PC-9 (cell line): ENCODE measurements at regions not wholly inside any gene's neighbourhood (a gene's known extent, or its start where the extent isn't known, plus 50 kb on each side); places are given as distances from the start of the nearest gene placed in this dataset.

ENCODE experiments used
- BruUV-seq: library from RNA; stranded (reverse); fragments of 400-500 nt; replicated peaks from 2 replicates; lab custom pipeline; 2021; lab: Mats Ljungman, UMichigan
- CTCF ChIA-PET: fragments of 300-600 bp; sonication (Branson Sonifier 250); formaldehyde crosslinking; loops from one replicate; lab custom pipeline; 2022; ENCODE audit warnings: antibody characterized with exemption; lab: Charles Lee
- POLR2A ChIA-PET: fragments of 300-600 bp; sonication (Branson Sonifier 250); formaldehyde crosslinking; loops from one replicate; lab custom pipeline; 2022; ENCODE audit warnings: antibody characterized with exemption; ENCODE audit not compliant: unreplicated experiment; lab: Charles Lee
- DNase-seq, 2 experiments: peaks; one replicate each; pipeline versions ENCODE4 v3.0.0 to v3.0.0-alpha.2; 2015 to 2022; ENCODE audit warnings: mixed read lengths in 1 of 2
- H2AFZ ChIP-seq: fragments of 200-600 bp; sonication (generic); 2 replicates; pipeline ENCODE4 v1.8.1; 2017; ENCODE audit warnings: antibody characterized with exemption
- H3F3A ChIP-seq: fragments of 200-600 bp; sonication (generic); 2 replicates; pipeline ENCODE4 v1.8.1; 2017; ENCODE audit warnings: antibody characterized with exemption, mild to moderate bottlenecking, low read depth; ENCODE audit not compliant: insufficient read depth
- H3K27ac ChIP-seq: fragments of 200-600 bp; sonication (generic); 2 replicates; pipeline ENCODE4 v1.6.1; 2016; ENCODE audit warnings: mixed run types
- H3K27me3 ChIP-seq: fragments of 200-600 bp; sonication (generic); 2 replicates; pipeline ENCODE4 v1.6.1; 2016; ENCODE audit warnings: low read depth, mixed run types; ENCODE audit not compliant: insufficient read depth
- H3K36me3 ChIP-seq: fragments of 200-600 bp; sonication (generic); 2 replicates; pipeline ENCODE4 v1.6.1; 2016; ENCODE audit warnings: low read depth, mixed run types
- H3K4me1 ChIP-seq: fragments of 200-600 bp; sonication (generic); replicated peaks from 2 replicates; pipeline ENCODE4 v1.6.1; 2016; ENCODE audit warnings: mixed run types; ENCODE audit not compliant: insufficient read depth
- H3K4me2 ChIP-seq: fragments of 200-600 bp; sonication (generic); 2 replicates; pipeline ENCODE4 v1.6.1; 2017; ENCODE audit warnings: mixed run types
- H3K4me3 ChIP-seq: fragments of 200-600 bp; sonication (generic); 2 replicates; pipeline ENCODE4 v1.6.1; 2016; ENCODE audit warnings: mixed run types
- H3K79me2 ChIP-seq: fragments of 200-600 bp; sonication (generic); 2 replicates; pipeline ENCODE4 v1.6.1; 2017; ENCODE audit warnings: low read depth, mixed run types
- H3K9me2 ChIP-seq: fragments of 200-600 bp; sonication (generic); 2 replicates; pipeline ENCODE4 v1.8.1; 2017; ENCODE audit warnings: mild to moderate bottlenecking; ENCODE audit not compliant: insufficient read depth
- H3K9me3 ChIP-seq: fragments of 200-600 bp; sonication (generic); 2 replicates; pipeline ENCODE4 v1.8.1; 2016; ENCODE audit warnings: low read depth; ENCODE audit not compliant: insufficient read depth
- H4K20me1 ChIP-seq: fragments of 200-600 bp; sonication (generic); 2 replicates; pipeline ENCODE4 v1.8.1; 2017; ENCODE audit not compliant: insufficient read depth
- EZH2 ChIP-seq: fragments of 200-600 bp; sonication (generic); IDR thresholded peaks from 2 replicates; pipeline ENCODE4 v1.8.0; 2017; ENCODE audit warnings: antibody characterized with exemption, low read depth
- intact Hi-C: fragments of 100-400 bp; cut with micrococcal nuclease; formaldehyde crosslinking; loops from one replicate; pipeline ENCODE4 v1.10.0; 2022; ENCODE audit not compliant: unreplicated experiment
- TF ChIP-seq, protein P1 (sequence below): fragments of 200-600 bp; sonication (generic); conservative IDR thresholded peaks from 2 replicates; pipeline ENCODE4 v1.6.1; 2017; ENCODE audit warnings: mixed run types, antibody characterized with exemption, mild to moderate bottlenecking, moderate library complexity

DNA sequence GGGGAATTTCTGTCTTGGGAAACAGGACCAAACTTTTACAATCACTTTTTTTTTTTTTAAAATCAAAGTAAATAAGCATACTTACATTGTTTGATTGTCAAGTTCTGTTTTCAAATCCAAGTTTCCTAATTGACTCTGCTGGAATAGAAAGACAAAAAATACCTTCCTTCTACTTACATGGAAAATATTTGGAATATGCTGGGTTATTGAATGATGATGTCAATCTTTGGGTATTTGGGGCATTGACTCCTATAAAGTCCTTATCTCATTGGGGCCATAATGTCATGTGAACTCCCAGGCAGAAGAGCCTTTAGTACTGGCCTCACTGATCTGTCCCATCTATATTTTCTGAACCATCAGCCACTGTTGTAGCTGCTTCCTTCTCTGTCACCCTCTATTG is 122.6 kb upstream of the NOX3 start:
- H3K36me3 ChIP-seq: no peaks in the 10 kb centered on the region
- TF ChIP-seq EZH2: no peak
- TF ChIP-seq, protein P1, sequence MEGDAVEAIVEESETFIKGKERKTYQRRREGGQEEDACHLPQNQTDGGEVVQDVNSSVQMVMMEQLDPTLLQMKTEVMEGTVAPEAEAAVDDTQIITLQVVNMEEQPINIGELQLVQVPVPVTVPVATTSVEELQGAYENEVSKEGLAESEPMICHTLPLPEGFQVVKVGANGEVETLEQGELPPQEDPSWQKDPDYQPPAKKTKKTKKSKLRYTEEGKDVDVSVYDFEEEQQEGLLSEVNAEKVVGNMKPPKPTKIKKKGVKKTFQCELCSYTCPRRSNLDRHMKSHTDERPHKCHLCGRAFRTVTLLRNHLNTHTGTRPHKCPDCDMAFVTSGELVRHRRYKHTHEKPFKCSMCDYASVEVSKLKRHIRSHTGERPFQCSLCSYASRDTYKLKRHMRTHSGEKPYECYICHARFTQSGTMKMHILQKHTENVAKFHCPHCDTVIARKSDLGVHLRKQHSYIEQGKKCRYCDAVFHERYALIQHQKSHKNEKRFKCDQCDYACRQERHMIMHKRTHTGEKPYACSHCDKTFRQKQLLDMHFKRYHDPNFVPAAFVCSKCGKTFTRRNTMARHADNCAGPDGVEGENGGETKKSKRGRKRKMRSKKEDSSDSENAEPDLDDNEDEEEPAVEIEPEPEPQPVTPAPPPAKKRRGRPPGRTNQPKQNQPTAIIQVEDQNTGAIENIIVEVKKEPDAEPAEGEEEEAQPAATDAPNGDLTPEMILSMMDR: no peak
- ChIA-PET CTCF (no interaction called here), POLR2A (no interaction called here)
- intact Hi-C loops: no loop called here
- H3K79me2 ChIP-seq: no peaks in the 10 kb centered on the region
- H3K4me2 ChIP-seq: no peak overlapping the region
- H4K20me1 ChIP-seq: no peaks in the 10 kb centered on the region
- H3K27ac ChIP-seq: no peak overlapping the region
- no peaks in the 10 kb centered on the region for H3F3A ChIP-seq
- no peaks in the 10 kb centered on the region for H3K9me2 ChIP-seq
- no peaks in the 10 kb centered on the region for H3K27me3 ChIP-seq
- no peak for DNase-seq
- H3K4me3 ChIP-seq: no peak overlapping the region
- no peaks in the 10 kb centered on the region for H3K4me1 ChIP-seq
- no peak overlapping the region for H2AFZ ChIP-seq
- BruUV-seq: no TSS peak
- H3K9me3 ChIP-seq: no peaks in the 10 kb centered on the region

DNA sequence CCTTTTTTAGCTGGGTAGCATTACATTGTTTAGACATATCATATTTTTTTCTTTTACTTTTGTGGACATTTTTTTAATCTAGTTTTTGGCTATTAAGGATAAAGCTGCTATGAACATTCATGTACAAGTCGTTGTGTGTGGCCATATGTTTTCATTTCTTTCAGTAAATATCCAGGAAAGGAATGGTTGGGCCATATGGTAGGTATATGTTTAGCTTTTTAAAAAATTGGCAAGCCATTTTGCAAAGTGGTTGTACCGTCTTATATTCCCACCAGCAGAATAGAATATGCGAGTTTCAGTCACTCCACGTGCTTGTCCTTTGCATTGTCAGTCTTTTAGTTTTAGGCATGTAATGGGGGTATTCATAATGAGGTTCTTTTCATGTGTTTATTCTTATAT is 106.3 kb upstream of the NOX3 start:
- CTCF ChIA-PET: no interaction called here
- TF ChIP-seq, protein P1: no peak
- no peak for TF ChIP-seq EZH2

DNA sequence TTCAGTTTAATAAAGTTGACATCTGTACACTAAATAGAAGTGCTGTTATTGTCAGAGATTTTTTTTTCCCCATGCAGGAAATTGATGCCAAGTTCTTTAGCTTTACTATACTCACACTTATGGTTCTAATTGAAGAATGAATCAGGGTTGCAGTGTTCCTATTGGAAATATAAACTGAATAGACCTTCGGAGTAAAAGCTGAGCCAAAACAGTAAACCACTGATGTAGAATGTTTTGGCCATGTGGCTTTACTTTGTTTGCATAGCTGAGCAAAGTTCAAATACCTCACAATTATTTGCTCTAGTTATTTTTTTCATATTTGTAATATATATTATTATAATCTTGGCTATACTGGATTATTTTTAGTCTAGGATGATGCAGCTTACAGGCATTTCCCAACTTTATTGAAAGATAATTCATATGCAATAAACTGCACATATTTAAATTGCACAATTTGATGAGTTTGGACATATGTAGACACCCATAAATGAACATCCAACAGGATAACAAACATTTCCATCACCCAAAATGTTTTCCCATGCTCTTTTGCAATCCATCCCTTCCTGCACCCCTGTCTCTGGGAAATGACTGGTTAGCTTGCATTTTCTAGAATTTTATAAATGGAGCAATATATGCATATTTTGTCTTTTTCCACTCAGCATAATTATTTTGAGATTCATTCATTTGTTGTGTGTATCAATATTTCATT is 105.8 kb upstream of the NOX3 start:
- no peaks in the 10 kb centered on the region; the same call in 1 of the 2 replicates for H3F3A ChIP-seq
- H3K79me2 ChIP-seq: no peaks in the 10 kb centered on the region
- no peak overlapping the region for H3K4me3 ChIP-seq
- no peaks in the 10 kb centered on the region for H3K36me3 ChIP-seq
- H2AFZ ChIP-seq: no peak overlapping the region
- no peaks in the 10 kb centered on the region for H3K9me2 ChIP-seq
- no TSS peak for BruUV-seq
- no peaks in the 10 kb centered on the region for H3K27me3 ChIP-seq
- POLR2A ChIA-PET: no interaction called here
- CTCF ChIA-PET: no interaction called here
- TF ChIP-seq, protein P1: no peak
- no peak for TF ChIP-seq EZH2
- no peak overlapping the region for H3K4me2 ChIP-seq
- H4K20me1 ChIP-seq: no peaks in the 10 kb centered on the region
- intact Hi-C loops: no loop called here
- no peak for DNase-seq
- H3K9me3 ChIP-seq: no peaks in the 10 kb centered on the region
- no peaks in the 10 kb centered on the region for H3K4me1 ChIP-seq
- no peak overlapping the region for H3K27ac ChIP-seq

More for the DNA sequence above, 106.3 kb upstream of the NOX3 start:
- Histone ChIP-seq H3K27me3 (no peaks in the 10 kb centered on the region), H3F3A (no peaks in the 10 kb centered on the region; the same call in 1 of the 2 replicates), H3K27ac (no peak overlapping the region), H2AFZ (no peak overlapping the region), H4K20me1 (no peaks in the 10 kb centered on the region), H3K4me2 (no peak overlapping the region), H3K9me2 (no peaks in the 10 kb centered on the region), H3K36me3 (no peaks in the 10 kb centered on the region), H3K79me2 (no peaks in the 10 kb centered on the region), H3K9me3 (no peaks in the 10 kb centered on the region), H3K4me1 (no peaks in the 10 kb centered on the region), H3K4me3 (no peak overlapping the region)
- POLR2A ChIA-PET: no interaction called here
- BruUV-seq: no TSS peak
- intact Hi-C loops: no loop called here
- no peak for DNase-seq
